H1 (cell line): ENCODE measurements at regions not wholly inside any gene's neighbourhood (a gene's known extent, or its start where the extent isn't known, plus 50 kb on each side); places are given as distances from the start of the nearest gene placed in this dataset.

Experiments used
- EZH2 ChIP-seq: fragments of 200-600 bp; sonication (generic); IDR thresholded peaks from 2 replicates; pipeline ENCODE4 v1.7.1; 2012; ENCODE audit warnings: low read depth, mild to moderate bottlenecking, moderate library complexity, low read length, inconsistent platforms; ENCODE audit not compliant: severe bottlenecking
- GABPA ChIP-seq: IDR thresholded peaks from 2 replicates; pipeline ENCODE4 v1.6.1; 2011; ENCODE audit warnings: mild to moderate bottlenecking, low read length, moderate library complexity, borderline replicate concordance; ENCODE audit not compliant: insufficient read depth
- KDM1A ChIP-seq: fragments of 200-600, 300-600 bp; sonication (generic); IDR thresholded peaks from 2 replicates; pipeline ENCODE4 v1.7.1; 2016; ENCODE audit warnings: mild to moderate bottlenecking, low read length, borderline replicate concordance
- KDM5A ChIP-seq: fragments of 200-600 bp; IDR thresholded peaks from 2 replicates; pipeline ENCODE4 v1.7.1; 2012; ENCODE audit warnings: mild to moderate bottlenecking, low read length, inconsistent platforms, mixed read lengths
- TCF12 ChIP-seq: IDR thresholded peaks from 2 replicates; pipeline ENCODE4 v1.6.1; 2011; ENCODE audit warnings: low read depth, mild to moderate bottlenecking, low read length
- TF ChIP-seq, protein P1 (sequence below): IDR thresholded peaks from 2 replicates; pipeline ENCODE4 v1.6.1; 2012; ENCODE audit warnings: inconsistent platforms

DNA sequence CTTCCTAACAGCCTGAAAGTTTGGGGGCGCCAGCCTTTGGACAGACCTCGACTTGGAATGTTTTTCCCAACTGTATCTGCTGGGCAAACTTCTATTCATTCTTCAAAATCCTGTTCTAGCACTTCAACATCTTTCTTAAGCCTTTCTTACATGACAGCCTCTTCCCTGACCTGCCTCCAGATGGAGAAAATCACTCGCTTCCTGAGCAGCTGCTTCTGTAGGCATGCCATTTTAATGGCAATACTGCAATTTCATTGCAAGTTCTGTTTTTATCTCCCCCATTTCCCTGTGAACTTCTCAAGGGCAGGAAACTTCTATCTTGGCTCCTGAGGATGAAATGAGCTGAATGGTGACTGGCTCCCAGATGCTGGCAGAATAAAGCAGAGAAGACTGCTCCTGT lies 128.8 kb upstream of the ASIC2 start (continued):
- TF ChIP-seq KDM1A (no peak), GABPA (no peak), KDM5A (no peak), TCF12 (no peak), EZH2 (no peak)
- TF ChIP-seq, protein P1, sequence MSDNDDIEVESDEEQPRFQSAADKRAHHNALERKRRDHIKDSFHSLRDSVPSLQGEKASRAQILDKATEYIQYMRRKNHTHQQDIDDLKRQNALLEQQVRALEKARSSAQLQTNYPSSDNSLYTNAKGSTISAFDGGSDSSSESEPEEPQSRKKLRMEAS, result no peak
